ENCODE measurements at regions not wholly inside any gene's neighbourhood (a gene's known extent, or its start where the extent isn't known, plus 50 kb on each side); places are given as distances from the start of the nearest gene placed in this dataset.
A peak's percentile ranks its signal among the peaks of the same experiment; 100 is the strongest.

DNA sequence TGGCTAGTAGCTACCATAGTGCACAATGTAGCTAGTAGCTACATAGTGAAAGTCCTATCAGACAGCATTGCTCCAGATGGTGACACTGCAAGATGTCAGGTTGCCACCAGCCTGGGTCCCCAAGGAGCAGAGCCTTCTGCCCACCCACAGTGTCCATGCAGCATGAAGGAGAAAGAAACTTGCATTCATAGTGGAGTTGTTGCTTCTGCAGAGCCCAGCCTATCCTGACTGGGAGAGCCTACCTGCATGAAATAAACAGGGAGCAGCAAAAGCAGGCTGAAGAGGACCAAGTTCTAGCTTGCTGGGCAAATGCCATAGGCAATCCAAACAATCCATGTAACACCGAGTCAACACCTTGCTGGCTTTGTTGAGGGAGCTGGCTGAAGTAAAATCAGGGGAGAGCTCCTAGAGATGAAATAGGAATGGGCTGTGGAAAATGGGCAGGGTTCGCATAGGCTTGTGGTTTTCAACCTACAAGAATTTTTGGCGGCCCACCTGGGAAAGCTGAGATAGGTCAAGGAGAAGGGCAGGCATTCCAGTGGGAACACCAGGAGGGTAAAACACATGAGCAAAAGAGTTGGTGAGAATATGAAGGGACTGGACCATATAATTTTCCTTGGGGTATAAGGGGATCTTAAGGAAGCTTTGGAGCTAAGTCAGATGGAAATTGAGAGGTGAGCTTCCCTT lies 195.8 kb downstream of the CYP26B1 start:
- peaks cover 21% of the 10 kb centered on the region for H3K9me3 Mint-ChIP-seq
- no peak for TF ChIP-seq CTCF (IDR thresholded peaks at IDR 0.05; ENCODE audit: unreplicated experiment)
- peaks cover 34% of the 10 kb centered on the region for H3K4me1 Mint-ChIP-seq
- H3K36me3 Mint-ChIP-seq = no peaks in the 10 kb centered on the region
- DNase-seq (ENCODE audit: low spot score in 2 of 2, unreplicated experiment in 2 of 2) = no peak
- no peaks in the 10 kb centered on the region for H3K27me3 Mint-ChIP-seq (ENCODE audit: low read depth)
- H3K27ac Mint-ChIP-seq = no peak overlapping the region
- no peak overlapping the region for H3K4me3 Mint-ChIP-seq

DNA sequence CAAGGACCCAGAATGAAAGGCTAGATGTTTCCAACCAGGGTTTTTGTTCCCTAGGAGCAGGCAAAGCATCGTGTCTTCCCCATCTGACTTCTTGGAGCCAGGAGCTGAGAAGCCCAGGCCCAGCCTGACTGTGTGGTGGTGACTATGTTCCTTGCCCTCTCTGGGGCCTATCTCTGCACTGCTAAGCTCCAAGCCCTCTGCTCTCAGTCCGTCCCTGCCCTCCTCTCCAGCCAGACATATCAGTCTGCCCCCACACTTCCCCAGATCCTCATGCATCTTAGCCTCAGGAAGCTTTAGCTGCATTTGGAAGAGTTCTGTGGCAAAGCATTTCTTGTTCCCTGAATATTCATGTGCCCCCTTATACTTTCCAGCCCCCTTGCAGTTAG lies 196.6 kb downstream of the CYP26B1 start:
- Mint-ChIP-seq H3K9me3 (peaks cover 13% of the 10 kb centered on the region), H3K27me3 (ENCODE audit: low read depth) (no peaks in the 10 kb centered on the region), H3K36me3 (no peaks in the 10 kb centered on the region), H3K4me1 (peaks cover 34% of the 10 kb centered on the region), H3K4me3 (no peak overlapping the region), H3K27ac (no peak overlapping the region)
- no peak for TF ChIP-seq CTCF (IDR thresholded peaks at IDR 0.05; ENCODE audit: unreplicated experiment)
- DNase-seq (ENCODE audit: low spot score in 2 of 2, unreplicated experiment in 2 of 2) = no peak

GRCh38 chr2:71950256-71951082 lies 197.2 kb downstream of the CYP26B1 start:
- Mint-ChIP-seq H3K4me1 (peaks cover 37% of the 10 kb centered on the region), H3K27ac (no peak overlapping the region), H3K9me3 (peaks cover 11% of the 10 kb centered on the region), H3K27me3 (ENCODE audit: low read depth) (no peaks in the 10 kb centered on the region), H3K36me3 (no peaks in the 10 kb centered on the region), H3K4me3 (no peak overlapping the region)
- no peak for TF ChIP-seq CTCF (IDR thresholded peaks at IDR 0.05; ENCODE audit: unreplicated experiment)
- peak in 1 of 2 experiments; percentile 31 for DNase-seq (ENCODE audit: low spot score in 2 of 2, unreplicated experiment in 2 of 2)

- peaks cover 44% of the 10 kb centered on the region for H3K4me1 Mint-ChIP-seq
- no peaks in the 10 kb centered on the region for H3K36me3 Mint-ChIP-seq
- no peaks in the 10 kb centered on the region for H3K27me3 Mint-ChIP-seq (ENCODE audit: low read depth)
- H3K27ac Mint-ChIP-seq = no peak overlapping the region
- peaks cover 5% of the 10 kb centered on the region for H3K9me3 Mint-ChIP-seq
- H3K4me3 Mint-ChIP-seq = no peak overlapping the region
- no peak for DNase-seq (ENCODE audit: low spot score in 2 of 2, unreplicated experiment in 2 of 2)
- TF ChIP-seq CTCF (IDR thresholded peaks at IDR 0.05; ENCODE audit: unreplicated experiment) = no peak
These were observed 198.2 kb downstream of the CYP26B1 start for GRCh38 chr2:71949537-71949798.

DNA sequence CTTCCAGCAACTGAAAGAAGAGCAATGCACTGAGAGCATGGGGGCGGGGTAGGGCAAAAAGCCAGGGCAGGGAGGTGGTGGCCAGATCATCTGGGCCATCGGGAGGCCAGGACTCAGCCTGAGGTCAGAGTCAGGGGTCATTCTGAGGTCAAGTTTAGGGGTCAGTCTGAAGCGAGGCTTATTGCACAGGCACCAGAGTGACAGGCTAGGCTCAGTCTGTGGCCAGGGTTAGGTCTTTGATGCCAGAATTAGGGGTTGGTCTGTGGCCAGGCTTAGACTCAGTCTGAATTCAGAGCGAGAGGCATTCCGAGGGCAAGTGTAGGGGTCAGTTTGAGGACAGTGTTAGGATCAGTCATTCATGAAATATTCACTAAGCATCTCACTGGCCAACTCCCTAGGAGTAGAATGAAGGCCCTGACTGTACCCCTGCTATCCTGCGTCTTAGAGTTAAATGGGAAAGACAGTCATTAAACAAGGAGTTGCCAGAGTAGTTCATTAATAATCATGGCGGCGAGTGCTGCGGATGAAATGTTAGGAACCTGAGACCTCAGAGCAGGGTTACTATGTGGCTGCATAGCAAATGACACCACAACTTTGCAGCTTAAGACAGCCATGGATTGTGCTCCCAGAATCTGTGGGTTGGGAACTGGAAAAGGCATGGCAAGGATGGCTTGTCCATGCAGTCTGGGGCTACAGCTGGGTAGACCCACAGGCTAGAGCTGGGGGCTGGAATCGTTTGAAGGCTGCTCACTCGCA lies 198.7 kb downstream of the CYP26B1 start:
- H3K27ac Mint-ChIP-seq = no peak overlapping the region
- no peak for TF ChIP-seq CTCF (IDR thresholded peaks at IDR 0.05; ENCODE audit: unreplicated experiment)
- H3K4me1 Mint-ChIP-seq = peaks cover 44% of the 10 kb centered on the region
- H3K4me3 Mint-ChIP-seq = no peak overlapping the region
- H3K36me3 Mint-ChIP-seq = no peaks in the 10 kb centered on the region
- peaks cover under 1% of the 10 kb centered on the region for H3K9me3 Mint-ChIP-seq
- no peak for DNase-seq (ENCODE audit: low spot score in 2 of 2, unreplicated experiment in 2 of 2)
- H3K27me3 Mint-ChIP-seq (ENCODE audit: low read depth) = no peaks in the 10 kb centered on the region

All from mesothelial cell of epicardium (in vitro differentiated cells).